K562 (cell line): ENCODE measurements at regions not wholly inside any gene's neighbourhood (a gene's known extent, or its start where the extent isn't known, plus 50 kb on each side); places are given as distances from the start of the nearest gene placed in this dataset.

ENCODE experiments used
- ATAC-seq: fragments of 200-7000 bp; cut with Tn5 transposase; 3 replicates; pipeline ENCODE4 v1.9.1; 2020; ENCODE audit warnings: moderate library complexity
- BruUV-seq: library from RNA; stranded (reverse); fragments of 400-500 nt; replicated peaks from 2 replicates; lab custom pipeline; 2021; lab: Mats Ljungman, UMichigan
- CTCF ChIA-PET: fragments of 300-600 bp; formaldehyde crosslinking; extraction: SDS; loops from one replicate; lab custom pipeline; 2021; ENCODE audit warnings: low intra/inter-chr PET ratio; lab: Yijun Ruan, JAX
- POLR2A ChIA-PET: fragments of 300-600, 350-650 bp; sonication (Branson Sonifier 250); formaldehyde crosslinking; extraction: SDS; loops from one replicate; lab custom pipeline; 2021; ENCODE audit warnings: antibody characterized with exemption, inconsistent platforms; lab: Yijun Ruan, JAX
- DNase-seq, 4 experiments: peaks; one replicate each; pipeline versions ENCODE4 v3.0.0 to v3.0.0-alpha.2; 2011 to 2018; ENCODE audit warnings: low spot score in 3 of 4, mixed read lengths in 3 of 4; ENCODE audit errors: extremely low read depth in 1 of 4
- FAIRE-seq: peaks from 2 replicates; lab custom pipeline; 2011; peaks lifted over from hg19 to GRCh38; lab: Jason Lieb, UNC
- H2AFZ ChIP-seq: 2 replicates; pipeline ENCODE4 v1.6.0; 2011; ENCODE audit warnings: low read depth, low read length, control low read depth, inconsistent platforms
- H3K27ac ChIP-seq: fragments of 200-600 bp; 3 replicates; pipeline ENCODE4 v1.8.0; 2011; ENCODE audit warnings: low read depth, mild to moderate bottlenecking, control low read depth, inconsistent platforms, low read length, moderate library complexity, mixed read lengths; ENCODE audit errors: extremely low read depth
- H3K27me3 ChIP-seq, 2 experiments: fragments of 300-600 bp in 1 of 2; 2 replicates in 1 of 2; 3 replicates in 1 of 2; pipeline versions ENCODE4 v1.6.0 to v1.8.0; 2011; ENCODE audit warnings: inconsistent platforms in 2 of 2, low read length in 2 of 2, mild to moderate bottlenecking in 1 of 2, mixed read lengths in 1 of 2, moderate library complexity in 1 of 2; ENCODE audit not compliant: control insufficient read depth in 2 of 2, insufficient read depth in 2 of 2
- H3K36me3 ChIP-seq: fragments of 300-600 bp; 3 replicates; pipeline ENCODE4 v1.8.0; 2011; ENCODE audit warnings: mild to moderate bottlenecking, low read length, inconsistent platforms; ENCODE audit not compliant: control insufficient read depth, insufficient read depth
- H3K4me1 ChIP-seq, 2 experiments: fragments of 200-600 bp in 1 of 2; replicated peaks in 1 of 2; 2 replicates in 1 of 2; 3 replicates in 1 of 2; pipeline versions ENCODE4 v1.5.1 to v1.8.0; 2011; ENCODE audit warnings: inconsistent platforms in 2 of 2, low read length in 2 of 2, mild to moderate bottlenecking in 1 of 2, mixed read lengths in 1 of 2, moderate library complexity in 1 of 2; ENCODE audit not compliant: control insufficient read depth in 2 of 2, insufficient read depth in 2 of 2
- H3K4me2 ChIP-seq: 2 replicates; pipeline ENCODE4 v1.6.1; 2011; ENCODE audit warnings: low read length, control low read depth, inconsistent platforms, mixed read lengths; ENCODE audit not compliant: insufficient read depth
- H3K4me3 ChIP-seq: fragments of 200-600 bp; sonication (generic), shearing (Covaris generic); 2 replicates; pipeline ENCODE4 v1.5.1; 2016; ENCODE audit warnings: control low read depth, inconsistent platforms
- H3K79me2 ChIP-seq: fragments of 200-600 bp; 3 replicates; pipeline ENCODE4 v1.8.0; 2011; ENCODE audit warnings: low read length, inconsistent platforms; ENCODE audit not compliant: control insufficient read depth, insufficient read depth
- H3K9ac ChIP-seq, 2 experiments: 2 replicates each; pipeline versions ENCODE4 v1.6.0 to v1.6.1; 2011; ENCODE audit warnings: low read depth in 2 of 2, low read length in 2 of 2, control low read depth in 1 of 2, inconsistent platforms in 1 of 2, mild to moderate bottlenecking in 1 of 2, mixed read lengths in 1 of 2; ENCODE audit not compliant: insufficient read depth in 1 of 2
- H3K9me1 ChIP-seq: one replicate; pipeline ENCODE4 v1.6.0; 2011; ENCODE audit warnings: inconsistent platforms, mild to moderate bottlenecking, low read length, moderate library complexity; ENCODE audit not compliant: control insufficient read depth, insufficient read depth
- H3K9me3 ChIP-seq: replicated peaks from 2 replicates; pipeline ENCODE4 v1.5.1; 2011; ENCODE audit warnings: low read depth, low read length, inconsistent platforms; ENCODE audit not compliant: control insufficient read depth, insufficient read depth
- H4K20me1 ChIP-seq: replicated peaks from 2 replicates; pipeline ENCODE4 v1.6.1; 2011; ENCODE audit warnings: low read length, inconsistent platforms, mixed read lengths; ENCODE audit not compliant: control insufficient read depth, insufficient read depth
- CC2D1A ChIP-seq: fragments of 450-650 bp; IDR thresholded peaks from 2 replicates; pipeline ENCODE4 v1.6.1; 2017; ENCODE audit warnings: mild to moderate bottlenecking
- KDM1A ChIP-seq, 2 experiments: fragments of 450-650 bp; IDR thresholded peaks; 2 replicates each; pipeline ENCODE4 v1.6.1; 2016; ENCODE audit warnings: mild to moderate bottlenecking in 2 of 2
- MBD2 ChIP-seq: sonication (generic); IDR thresholded peaks from 2 replicates; pipeline ENCODE4 v1.6.1; 2016; ENCODE audit warnings: low read depth, borderline replicate concordance
- MTA3 ChIP-seq: fragments of 450-650 bp; formaldehyde crosslinking; IDR thresholded peaks from 2 replicates; pipeline ENCODE4 v1.6.1; 2017; ENCODE audit warnings: mild to moderate bottlenecking, borderline replicate concordance
- NR1H2 ChIP-seq: sonication (generic); formaldehyde crosslinking; IDR thresholded peaks from 2 replicates; pipeline ENCODE4 v1.4.0; 2020; ENCODE audit warnings: mild to moderate bottlenecking, missing genetic modification reagents
- RAD21 ChIP-seq, 2 experiments: fragments of 250-450 bp in 1 of 2; fragments of 450-650 bp in 1 of 2; sonication (Bioruptor Pico) in 1 of 2; formaldehyde crosslinking in 1 of 2; IDR thresholded peaks in 1 of 2; conservative IDR thresholded peaks in 1 of 2; 2 replicates each; pipeline versions ENCODE4 v1.4.0 to v1.8.0; 2020 to 2022; ENCODE audit warnings: mild to moderate bottlenecking in 2 of 2, moderate library complexity in 1 of 2
- SMAD4 ChIP-seq: fragments of 250-450 bp; sonication (Bioruptor Pico); conservative IDR thresholded peaks from 2 replicates; pipeline ENCODE4 v1.8.0; 2021; ENCODE audit warnings: inconsistent platforms, mild to moderate bottlenecking, moderate library complexity
- TRIM24 ChIP-seq, 2 experiments: fragments of 450-650 bp; IDR thresholded peaks; 2 replicates each; pipeline ENCODE4 v1.6.1; 2016
- YBX1 ChIP-seq: fragments of 450-650 bp; IDR thresholded peaks from 2 replicates; pipeline ENCODE4 v1.7.1; 2016; ENCODE audit warnings: mild to moderate bottlenecking
- ZNF175 ChIP-seq: fragments of 200-800 bp; sonication (Bioruptor generic); IDR thresholded peaks from 2 replicates; pipeline ENCODE4 v1.6.1; 2016; ENCODE audit warnings: low read depth, mild to moderate bottlenecking, missing genetic modification characterization, missing compliant biosample characterization
- ZNF23 ChIP-seq: fragments of 250-450 bp; sonication (Bioruptor Pico); IDR thresholded peaks from 2 replicates; pipeline ENCODE4 v1.4.0; 2020; ENCODE audit warnings: mild to moderate bottlenecking
- ZNF696 ChIP-seq: fragments of 250-450 bp; sonication (Bioruptor Pico); conservative IDR thresholded peaks from 2 replicates; pipeline ENCODE4 v1.4.0; 2020; ENCODE audit warnings: mild to moderate bottlenecking, moderate library complexity
- ZNF717 ChIP-seq: fragments of 250-450 bp; sonication (Bioruptor Pico); IDR thresholded peaks from 2 replicates; pipeline ENCODE4 v1.5.0; 2021
- ZSCAN29 ChIP-seq: fragments of 450-650 bp; IDR thresholded peaks from 2 replicates; pipeline ENCODE4 v1.6.1; 2017
- WGBS: fragments of 100-300 bp; shearing (Covaris generic); methylation state at CpG from one replicate; pipeline ENCODE4 v1.1.6; 2016; ENCODE audit warnings: low coverage, mixed read lengths; ENCODE audit not compliant: insufficient coverage; ENCODE audit errors: missing lambda C conversion rate; 5-methylcytosine and 5-hydroxymethylcytosine counted together
- in situ Hi-C: fragments of 300-500 bp; cut with MboI; formaldehyde crosslinking; loops from 4 replicates; pipeline ENCODE4 v1.15.0; 2018; ENCODE audit warnings: inconsistent platforms, mixed read lengths
- intact Hi-C: fragments of 100-400 bp; cut with micrococcal nuclease; formaldehyde crosslinking; loops from 2 replicates; pipeline ENCODE4 v1.14.2; 2022
- TF ChIP-seq, protein P1 (sequence below), 3 experiments: fragments of 200-800 bp in 1 of 3; sonication (Bioruptor generic) in 1 of 3; sonication (generic) in 1 of 3; formaldehyde crosslinking in 1 of 3; IDR thresholded peaks; 2 replicates each; pipeline versions ENCODE4 v1.6.1 to v1.8.0; 2016 to 2022; ENCODE audit warnings: mild to moderate bottlenecking in 2 of 3, missing compliant biosample characterization in 2 of 3, missing genetic modification characterization in 2 of 3, missing genetic modification reagents in 1 of 3
- TF ChIP-seq, protein P2 (sequence below): sonication (generic); formaldehyde crosslinking; IDR thresholded peaks from 2 replicates; pipeline ENCODE4 v1.8.0; 2022; ENCODE audit warnings: missing genetic modification reagents, mild to moderate bottlenecking, borderline replicate concordance

DNA sequence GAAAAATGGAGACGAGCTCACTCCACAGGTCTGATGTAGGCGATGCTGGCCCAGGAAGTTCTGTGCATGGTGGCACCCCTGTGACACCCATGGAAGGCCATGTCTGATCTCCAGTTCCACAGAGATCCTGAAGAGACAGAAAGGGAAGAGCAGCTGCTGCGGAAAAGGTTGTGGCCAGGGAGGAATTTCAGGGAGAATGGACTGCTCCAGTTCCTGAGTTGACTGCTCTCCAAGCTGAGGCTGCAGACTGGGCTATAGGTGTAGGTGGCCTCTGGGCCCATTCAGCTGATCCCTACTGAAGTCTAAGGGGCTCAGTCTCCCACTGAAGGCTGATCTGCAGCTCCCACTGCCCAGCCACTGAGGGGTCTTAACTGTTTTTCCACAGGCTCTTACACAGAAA lies 89.2 kb downstream of the ETS2 start:
- intact Hi-C loops (no loop called here), in situ Hi-C loops (no loop called here)
- POLR2A ChIA-PET: no interaction called here
- H3K27me3 ChIP-seq: no peaks in the 10 kb centered on the region
- TF ChIP-seq NR1H2 (CRISPR knock-in tag) (no peak), ZSCAN29 (no peak), MTA3 (no peak), ZNF23 (CRISPR knock-in tag) (no peak)
- no peaks in the 10 kb centered on the region for H3K79me2 ChIP-seq
- H3K9me3 ChIP-seq: no peaks in the 10 kb centered on the region
- H3K36me3 ChIP-seq: no peaks in the 10 kb centered on the region
- 1% methylated on average over 3 of the region's 3 CpGs for WGBS
- no peaks in the 10 kb centered on the region for H3K9me1 ChIP-seq
- no peaks in the 10 kb centered on the region for H3K4me1 ChIP-seq
- no peak overlapping the region for H2AFZ ChIP-seq
- BruUV-seq: no TSS peak
- H4K20me1 ChIP-seq: no peaks in the 10 kb centered on the region
- no peak overlapping the region for H3K9ac ChIP-seq
- no peak for DNase-seq
- H3K4me2 ChIP-seq: no peak overlapping the region
- FAIRE-seq: no peak
- CTCF ChIA-PET: no interaction called here
- no peak overlapping the region for H3K4me3 ChIP-seq
- no peak for ATAC-seq
- no peak overlapping the region for H3K27ac ChIP-seq

DNA sequence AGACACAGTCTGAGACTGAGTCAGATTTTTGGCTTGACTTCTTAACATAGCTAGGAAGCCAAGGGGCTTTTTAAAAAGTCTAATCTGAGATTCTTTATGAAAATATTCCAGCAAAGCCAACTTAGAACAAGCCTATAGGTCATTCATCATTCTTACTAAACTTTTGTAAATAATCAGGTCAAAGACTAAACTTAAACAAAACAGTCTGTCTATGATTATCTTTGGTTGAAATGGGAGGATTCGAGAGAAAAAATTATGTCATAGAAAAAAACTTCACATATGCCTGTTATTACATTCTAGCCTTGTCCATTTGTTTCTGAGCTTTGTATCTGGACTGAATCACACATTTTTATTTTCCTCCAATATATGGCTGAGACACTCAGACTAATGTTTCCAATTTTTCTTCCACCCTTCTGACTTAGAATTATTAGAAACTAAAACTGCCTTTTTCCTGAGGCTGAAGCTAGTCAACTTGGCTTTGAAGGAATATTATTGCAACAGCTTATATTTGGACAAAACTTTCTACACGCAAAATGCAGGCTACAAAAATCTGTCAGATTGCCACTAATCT lies 83.3 kb downstream of the ETS2 start:
- Histone ChIP-seq H3K9me3 (no peaks in the 10 kb centered on the region), H2AFZ (no peak overlapping the region), H3K27me3 (no peaks in the 10 kb centered on the region; a peak in 1 of 5 replicates), H3K27ac (no peak overlapping the region), H3K36me3 (no peaks in the 10 kb centered on the region), H3K4me1 (no peaks in the 10 kb centered on the region), H3K4me2 (no peak overlapping the region), H3K4me3 (no peak overlapping the region), H3K9me1 (no peaks in the 10 kb centered on the region), H3K79me2 (no peaks in the 10 kb centered on the region), H4K20me1 (no peaks in the 10 kb centered on the region), H3K9ac (no peak overlapping the region)
- intact Hi-C loops (no loop called here), in situ Hi-C loops (no loop called here)
- ATAC-seq: no peak
- no peak for DNase-seq
- BruUV-seq: no TSS peak
- ChIA-PET POLR2A (interaction anchor here (1.3 kb wide), 1 partner anchor 9 kb away, joined by 3 read pairs; no protein-coding TSS in a partner anchor), CTCF (no interaction called here)
- no peak for FAIRE-seq
- WGBS: 0% methylated on average over 2 of the region's 2 CpGs
- TF ChIP-seq KDM1A (IDR thresholded peaks at IDR 0.05): no peak
- TF ChIP-seq, protein P1, sequence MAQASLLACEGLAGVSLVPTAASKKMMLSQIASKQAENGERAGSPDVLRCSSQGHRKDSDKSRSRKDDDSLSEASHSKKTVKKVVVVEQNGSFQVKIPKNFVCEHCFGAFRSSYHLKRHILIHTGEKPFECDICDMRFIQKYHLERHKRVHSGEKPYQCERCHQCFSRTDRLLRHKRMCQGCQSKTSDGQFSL (CRISPR knock-in tag; IDR thresholded peaks at IDR 0.05): no peak
- TF ChIP-seq, protein P1 (tag; IDR thresholded peaks at IDR 0.05): no peak
- TF ChIP-seq ZNF717: no peak
- TF ChIP-seq ZNF175 (CRISPR knock-in tag): no peak
- TF ChIP-seq RAD21 (CRISPR knock-in tag; conservative IDR thresholded peaks at IDR 0.05 in 1 of 2, IDR thresholded peaks at IDR 0.05 in 1 of 2): no peak
- no peak for TF ChIP-seq ZNF696 (CRISPR knock-in tag)
- TF ChIP-seq YBX1: no peak
- TF ChIP-seq MBD2: no peak
- no peak for TF ChIP-seq TRIM24 (IDR thresholded peaks at IDR 0.05)
- no peak for TF ChIP-seq CC2D1A
- TF ChIP-seq, protein P2, sequence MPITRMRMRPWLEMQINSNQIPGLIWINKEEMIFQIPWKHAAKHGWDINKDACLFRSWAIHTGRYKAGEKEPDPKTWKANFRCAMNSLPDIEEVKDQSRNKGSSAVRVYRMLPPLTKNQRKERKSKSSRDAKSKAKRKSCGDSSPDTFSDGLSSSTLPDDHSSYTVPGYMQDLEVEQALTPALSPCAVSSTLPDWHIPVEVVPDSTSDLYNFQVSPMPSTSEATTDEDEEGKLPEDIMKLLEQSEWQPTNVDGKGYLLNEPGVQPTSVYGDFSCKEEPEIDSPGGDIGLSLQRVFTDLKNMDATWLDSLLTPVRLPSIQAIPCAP (CRISPR knock-in tag): no peak
- no peak for TF ChIP-seq SMAD4 (CRISPR knock-in tag)
